Osteocyte (in vitro differentiated cells): ENCODE measurements at regions not wholly inside any gene's neighbourhood (a gene's known extent, or its start where the extent isn't known, plus 50 kb on each side); places are given as distances from the start of the nearest gene placed in this dataset.

Experiments used
- DNase-seq: peaks from one replicate; pipeline ENCODE4 v3.0.0; 2021; ENCODE audit warnings: mixed read lengths; ENCODE audit not compliant: unreplicated experiment; ENCODE audit errors: extremely low spot score
- H3K27ac Mint-ChIP-seq: one replicate; pipeline ENCODE4 v1.8.0; 2021; ENCODE audit warnings: mild to moderate bottlenecking, mixed read lengths; ENCODE audit not compliant: unreplicated experiment
- H3K27me3 Mint-ChIP-seq: one replicate; pipeline ENCODE4 v1.8.0; 2021; ENCODE audit warnings: mixed read lengths; ENCODE audit not compliant: unreplicated experiment
- H3K36me3 Mint-ChIP-seq: one replicate; pipeline ENCODE4 v1.8.0; 2021; ENCODE audit warnings: mixed read lengths; ENCODE audit not compliant: unreplicated experiment
- H3K4me1 Mint-ChIP-seq: one replicate; pipeline ENCODE4 v1.8.0; 2021; ENCODE audit warnings: mixed read lengths; ENCODE audit not compliant: unreplicated experiment
- H3K4me3 Mint-ChIP-seq: one replicate; pipeline ENCODE4 v1.8.0; 2021; ENCODE audit warnings: mild to moderate bottlenecking, moderate library complexity, mixed read lengths; ENCODE audit not compliant: unreplicated experiment
- H3K9me3 Mint-ChIP-seq: one replicate; pipeline ENCODE4 v1.8.0; 2021; ENCODE audit warnings: mixed read lengths; ENCODE audit not compliant: unreplicated experiment
- TF ChIP-seq, protein P1 (sequence below): fragments of 200-600 bp; sonication (generic); IDR thresholded peaks from 2 replicates; pipeline ENCODE4 v1.5.0; 2021; ENCODE audit warnings: antibody characterized with exemption, mild to moderate bottlenecking, moderate library complexity

DNA sequence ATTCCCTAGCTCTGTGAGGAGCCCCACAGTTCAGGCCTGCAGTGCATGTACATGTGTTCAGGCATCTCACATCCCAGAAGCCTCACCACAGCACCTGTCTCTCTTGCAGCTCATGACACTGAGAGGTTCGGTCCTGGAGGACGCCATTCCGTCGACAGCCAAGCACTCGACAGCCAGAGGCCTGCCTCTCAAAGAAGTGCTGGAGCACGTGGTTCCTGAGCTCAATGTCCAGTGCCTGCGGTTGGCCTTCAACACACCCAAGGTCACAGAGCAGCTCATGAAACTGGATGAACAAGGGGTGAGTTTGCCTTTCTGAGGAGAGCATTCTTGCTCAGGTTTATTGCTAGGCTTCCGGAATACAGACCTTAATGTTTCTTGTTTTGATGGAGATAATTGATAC is 308.3 kb upstream of the RGS6 start:
- peaks cover 31% of the 10 kb centered on the region for H3K4me1 Mint-ChIP-seq

DNA sequence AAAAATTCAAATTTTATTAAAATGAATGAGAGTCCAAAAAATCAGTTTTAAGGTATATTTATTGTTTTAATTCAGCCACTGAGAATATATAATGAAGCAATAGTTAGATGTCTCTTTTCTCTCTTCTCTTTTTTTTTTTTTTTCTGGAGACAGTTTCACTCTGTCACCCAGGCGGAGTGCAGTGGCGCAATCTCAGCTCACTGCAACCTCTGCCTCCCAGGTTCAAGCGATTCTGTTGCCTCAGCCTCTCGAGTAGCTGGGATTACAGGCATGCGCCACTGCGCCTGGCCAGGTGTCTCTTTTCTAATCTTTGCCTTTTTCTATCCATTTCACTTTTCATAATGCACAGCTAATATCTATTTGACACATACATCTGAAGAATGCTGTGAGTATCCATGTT is 307.1 kb upstream of the RGS6 start:
- Mint-ChIP-seq H3K4me1 (peaks cover 42% of the 10 kb centered on the region), H3K27me3 (no peaks in the 10 kb centered on the region), H3K9me3 (no peaks in the 10 kb centered on the region), H3K36me3 (peaks cover 42% of the 10 kb centered on the region), H3K4me3 (no peak overlapping the region), H3K27ac (no peak overlapping the region)
- TF ChIP-seq, protein P1, sequence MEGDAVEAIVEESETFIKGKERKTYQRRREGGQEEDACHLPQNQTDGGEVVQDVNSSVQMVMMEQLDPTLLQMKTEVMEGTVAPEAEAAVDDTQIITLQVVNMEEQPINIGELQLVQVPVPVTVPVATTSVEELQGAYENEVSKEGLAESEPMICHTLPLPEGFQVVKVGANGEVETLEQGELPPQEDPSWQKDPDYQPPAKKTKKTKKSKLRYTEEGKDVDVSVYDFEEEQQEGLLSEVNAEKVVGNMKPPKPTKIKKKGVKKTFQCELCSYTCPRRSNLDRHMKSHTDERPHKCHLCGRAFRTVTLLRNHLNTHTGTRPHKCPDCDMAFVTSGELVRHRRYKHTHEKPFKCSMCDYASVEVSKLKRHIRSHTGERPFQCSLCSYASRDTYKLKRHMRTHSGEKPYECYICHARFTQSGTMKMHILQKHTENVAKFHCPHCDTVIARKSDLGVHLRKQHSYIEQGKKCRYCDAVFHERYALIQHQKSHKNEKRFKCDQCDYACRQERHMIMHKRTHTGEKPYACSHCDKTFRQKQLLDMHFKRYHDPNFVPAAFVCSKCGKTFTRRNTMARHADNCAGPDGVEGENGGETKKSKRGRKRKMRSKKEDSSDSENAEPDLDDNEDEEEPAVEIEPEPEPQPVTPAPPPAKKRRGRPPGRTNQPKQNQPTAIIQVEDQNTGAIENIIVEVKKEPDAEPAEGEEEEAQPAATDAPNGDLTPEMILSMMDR = no peak
- DNase-seq = no peak

More for the DNA sequence above, 308.3 kb upstream of the RGS6 start:
- Mint-ChIP-seq H3K27ac (no peak overlapping the region), H3K36me3 (peaks cover 45% of the 10 kb centered on the region), H3K4me3 (no peak overlapping the region), H3K9me3 (no peaks in the 10 kb centered on the region), H3K27me3 (no peaks in the 10 kb centered on the region)
- DNase-seq = no peak
- TF ChIP-seq, protein P1 = no peak

DNA sequence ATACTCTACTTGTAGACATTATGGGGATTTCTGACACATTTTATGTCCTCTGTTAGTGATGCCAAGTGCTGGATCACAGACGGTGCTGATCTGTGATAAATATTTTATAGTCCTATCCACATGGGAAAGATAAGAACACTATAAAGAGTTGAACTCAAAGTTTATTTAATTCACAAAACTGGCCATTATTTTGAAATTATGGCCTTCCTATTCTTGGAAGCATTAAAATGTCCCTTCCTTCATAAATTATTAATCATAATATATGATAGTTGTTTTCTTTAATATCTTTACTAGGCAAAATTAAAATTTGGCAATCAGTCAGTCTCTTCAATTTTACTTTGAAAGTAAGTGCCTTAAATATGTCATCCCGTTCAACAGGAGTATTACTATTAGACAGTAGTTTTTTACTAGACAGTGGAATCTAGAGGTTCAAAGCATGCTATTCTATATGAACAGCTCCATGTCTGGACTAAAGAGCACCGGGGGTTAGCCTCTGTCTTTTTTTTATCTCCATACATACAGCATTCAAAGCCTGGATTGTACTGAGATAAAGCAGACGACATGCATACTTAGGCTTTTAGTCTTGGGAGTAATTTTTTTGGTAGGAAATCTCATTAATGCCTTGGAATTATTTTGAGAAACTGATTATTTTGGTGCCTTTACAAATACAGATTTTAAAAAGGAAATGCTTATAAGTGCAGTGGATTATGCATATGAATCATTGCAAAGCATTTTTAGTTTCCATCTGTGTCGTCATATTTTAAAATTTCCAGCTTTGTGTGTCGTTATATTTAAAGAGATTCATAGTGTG is 306.1 kb upstream of the RGS6 start:
- H3K4me3 Mint-ChIP-seq = no peak overlapping the region

DNA sequence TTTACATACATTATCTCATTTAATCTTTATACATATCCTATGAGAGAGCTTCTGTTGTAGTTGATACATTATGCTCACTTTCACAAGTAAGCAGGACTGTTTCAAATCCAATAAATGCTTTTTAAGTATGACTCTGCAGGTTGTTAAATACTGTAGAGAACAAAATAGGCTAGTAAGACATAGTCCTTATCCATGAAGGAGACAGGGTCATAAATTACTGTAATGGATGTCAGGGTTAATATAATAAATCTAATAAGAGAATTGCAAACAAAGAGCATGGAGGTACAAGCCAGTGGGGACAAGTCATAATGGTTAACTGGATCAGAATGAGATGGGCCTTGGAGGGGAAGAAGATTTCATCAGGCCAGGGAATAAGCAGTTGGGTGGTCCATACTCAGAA is 303.8 kb upstream of the RGS6 start:
- H3K4me3 Mint-ChIP-seq = no peak overlapping the region
- peaks cover 29% of the 10 kb centered on the region for H3K4me1 Mint-ChIP-seq
- H3K27ac Mint-ChIP-seq = no peak overlapping the region

More for the DNA sequence above, 306.1 kb upstream of the RGS6 start:
- H3K27ac Mint-ChIP-seq = no peak overlapping the region
- H3K27me3 Mint-ChIP-seq = no peaks in the 10 kb centered on the region
- peaks cover 35% of the 10 kb centered on the region for H3K36me3 Mint-ChIP-seq
- TF ChIP-seq, protein P1 = no peak
- no peaks in the 10 kb centered on the region for H3K9me3 Mint-ChIP-seq
- no peak for DNase-seq
- H3K4me1 Mint-ChIP-seq = peaks cover 38% of the 10 kb centered on the region

DNA sequence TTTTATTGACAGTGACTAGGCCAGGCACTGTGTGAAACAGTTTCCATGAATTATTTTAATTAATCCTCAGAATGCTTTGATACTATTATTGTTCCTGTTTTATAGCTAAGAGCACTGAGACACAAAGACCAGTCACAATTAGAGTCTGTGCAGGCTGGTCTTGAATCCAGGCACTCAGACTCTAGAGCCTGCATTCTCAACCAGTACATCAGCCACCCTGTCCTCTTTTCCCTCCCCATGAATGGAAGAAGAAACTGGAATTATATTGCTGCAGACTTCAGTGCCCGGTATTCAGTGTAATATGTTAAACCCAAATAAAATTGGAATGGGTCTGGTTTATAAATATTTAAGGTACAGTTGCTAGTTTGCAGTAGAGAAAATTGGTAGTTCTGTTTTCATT is 303.0 kb upstream of the RGS6 start:
- peaks cover 31% of the 10 kb centered on the region for H3K36me3 Mint-ChIP-seq
- no peaks in the 10 kb centered on the region for H3K27me3 Mint-ChIP-seq
- peaks cover 28% of the 10 kb centered on the region for H3K4me1 Mint-ChIP-seq
- DNase-seq = no peak
- H3K9me3 Mint-ChIP-seq = peaks cover 6% of the 10 kb centered on the region
- TF ChIP-seq, protein P1 = no peak
- no peak overlapping the region for H3K4me3 Mint-ChIP-seq
- H3K27ac Mint-ChIP-seq = peak overlapping the region; percentile 61

More for the DNA sequence above, 303.8 kb upstream of the RGS6 start:
- H3K27me3 Mint-ChIP-seq = no peaks in the 10 kb centered on the region
- peaks cover under 1% of the 10 kb centered on the region for H3K9me3 Mint-ChIP-seq
- DNase-seq = no peak
- peaks cover 30% of the 10 kb centered on the region for H3K36me3 Mint-ChIP-seq
- TF ChIP-seq, protein P1 = no peak
